GM21723 (cell line): ENCODE measurements at regions not wholly inside any gene's neighbourhood (a gene's known extent, or its start where the extent isn't known, plus 50 kb on each side); places are given as distances from the start of the nearest gene placed in this dataset.

Experiments used
- ATAC-seq: cut with Tn5 transposase; IDR thresholded peaks from one replicate; pipeline ENCODE4 v1.9.1; 2021; ENCODE audit warnings: mild to moderate bottlenecking, moderate library complexity; ENCODE audit not compliant: unreplicated experiment

GRCh38 chr20:48196001-48196400 lies 410.7 kb upstream of the SULF2 start:
- no peak for ATAC-seq

- ATAC-seq = no peak
These were observed 410.0 kb upstream of the SULF2 start for GRCh38 chr20:48195121-48195870.

GRCh38 chr20:48194583-48194982 lies 409.3 kb upstream of the SULF2 start:
- no peak for ATAC-seq

- ATAC-seq = no peak
These were observed 408.5 kb upstream of the SULF2 start for GRCh38 chr20:48193627-48194425.

- no peak for ATAC-seq
These were observed 406.8 kb upstream of the SULF2 start for GRCh38 chr20:48192109-48192508.

GRCh38 chr20:48191200-48191599 lies 405.9 kb upstream of the SULF2 start:
- no peak for ATAC-seq

- no peak for ATAC-seq
These were observed 405.5 kb upstream of the SULF2 start for GRCh38 chr20:48190757-48191156.

- ATAC-seq = no peak
These were observed 403.9 kb upstream of the SULF2 start for GRCh38 chr20:48189181-48189580.

GRCh38 chr20:48187851-48188250 lies 402.6 kb upstream of the SULF2 start:
- ATAC-seq = no peak

- ATAC-seq = no peak
These were observed 401.6 kb upstream of the SULF2 start for GRCh38 chr20:48186915-48187314.

- ATAC-seq = no peak
These were observed 401.2 kb upstream of the SULF2 start for GRCh38 chr20:48186447-48186846.

GRCh38 chr20:48184229-48184628 lies 398.9 kb upstream of the SULF2 start:
- ATAC-seq = no peak

- ATAC-seq = no peak
These were observed 396.1 kb upstream of the SULF2 start for GRCh38 chr20:48181261-48181935.

- no peak for ATAC-seq
These were observed 395.3 kb upstream of the SULF2 start for GRCh38 chr20:48180618-48181017.

- ATAC-seq = no peak
These were observed 394.7 kb upstream of the SULF2 start for GRCh38 chr20:48180024-48180423.

GRCh38 chr20:48178633-48179032 lies 393.4 kb upstream of the SULF2 start:
- no peak for ATAC-seq

GRCh38 chr20:48177058-48177457 lies 391.8 kb upstream of the SULF2 start:
- no peak for ATAC-seq

GRCh38 chr20:48176139-48176538 lies 390.9 kb upstream of the SULF2 start:
- no peak for ATAC-seq

GRCh38 chr20:48175261-48175660 lies 390.0 kb upstream of the SULF2 start:
- ATAC-seq = no peak

GRCh38 chr20:48172357-48172702 lies 387.0 kb upstream of the SULF2 start:
- no peak for ATAC-seq

GRCh38 chr20:48171626-48172356 lies 386.5 kb upstream of the SULF2 start:
- ATAC-seq = no peak
